ENCODE measurements at regions not wholly inside any gene's neighbourhood (a gene's known extent, or its start where the extent isn't known, plus 50 kb on each side); places are given as distances from the start of the nearest gene placed in this dataset.

DNA sequence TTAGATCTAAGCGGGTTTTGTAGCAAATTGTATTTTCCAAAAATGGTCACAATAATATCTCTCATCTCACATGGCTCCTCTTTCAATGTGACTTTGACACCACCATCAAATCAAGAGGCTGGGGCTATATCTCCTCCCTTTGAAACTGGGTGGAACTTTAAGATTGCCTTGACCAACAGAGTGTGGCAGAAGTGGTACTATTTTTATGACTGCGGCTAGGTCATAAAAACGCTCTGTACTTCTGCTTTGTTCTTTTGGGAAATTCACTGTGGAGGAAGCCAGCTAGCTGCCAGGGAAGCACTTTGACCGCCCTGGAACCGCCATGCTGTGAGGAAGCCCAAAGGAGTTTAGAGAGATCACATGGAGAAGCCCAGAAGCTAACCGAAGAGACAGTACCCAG, 50.7 kb upstream of the ACOT11 start:
- DNase-seq, result no peak

DNA sequence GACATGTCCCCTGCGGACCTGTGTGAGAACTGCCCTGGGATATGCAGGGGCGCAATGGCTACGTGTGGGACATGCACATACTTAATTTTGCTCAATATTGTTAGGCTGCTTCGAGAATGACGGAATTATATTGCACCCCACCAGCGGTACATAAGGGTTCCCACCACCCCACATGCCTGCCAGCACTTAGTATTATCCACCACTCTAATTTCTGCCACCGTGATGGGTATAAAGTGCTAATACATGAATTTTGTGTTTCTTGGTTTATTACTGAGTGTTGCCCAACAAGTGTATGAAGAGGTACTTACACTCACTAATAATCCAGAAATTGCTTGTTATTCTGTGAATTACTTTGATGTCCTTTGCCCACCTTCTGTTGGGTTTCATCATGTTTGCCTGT, 52.1 kb upstream of the ACOT11 start:
- no peak for DNase-seq

DNA sequence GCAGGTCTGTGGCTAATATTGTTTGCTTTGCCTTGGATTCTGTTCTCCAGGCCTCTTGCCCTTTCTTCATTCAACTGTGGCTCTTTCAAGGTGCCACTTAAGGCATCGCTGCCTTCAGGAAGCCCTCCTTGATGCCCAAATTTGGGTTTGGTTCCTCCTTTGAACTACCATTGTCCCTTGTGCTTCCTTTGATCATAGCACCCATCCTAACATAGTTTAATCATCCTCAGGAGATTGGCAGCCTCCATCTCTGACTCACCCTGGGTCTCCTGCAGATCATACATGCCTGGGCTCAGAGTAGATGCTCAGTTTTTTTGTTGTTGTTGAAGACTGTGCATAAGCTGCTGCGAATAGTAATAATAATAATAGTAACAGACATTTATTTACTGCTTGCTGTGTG, 54.4 kb upstream of the ACOT11 start:
- DNase-seq, result peak; percentile 44

DNA sequence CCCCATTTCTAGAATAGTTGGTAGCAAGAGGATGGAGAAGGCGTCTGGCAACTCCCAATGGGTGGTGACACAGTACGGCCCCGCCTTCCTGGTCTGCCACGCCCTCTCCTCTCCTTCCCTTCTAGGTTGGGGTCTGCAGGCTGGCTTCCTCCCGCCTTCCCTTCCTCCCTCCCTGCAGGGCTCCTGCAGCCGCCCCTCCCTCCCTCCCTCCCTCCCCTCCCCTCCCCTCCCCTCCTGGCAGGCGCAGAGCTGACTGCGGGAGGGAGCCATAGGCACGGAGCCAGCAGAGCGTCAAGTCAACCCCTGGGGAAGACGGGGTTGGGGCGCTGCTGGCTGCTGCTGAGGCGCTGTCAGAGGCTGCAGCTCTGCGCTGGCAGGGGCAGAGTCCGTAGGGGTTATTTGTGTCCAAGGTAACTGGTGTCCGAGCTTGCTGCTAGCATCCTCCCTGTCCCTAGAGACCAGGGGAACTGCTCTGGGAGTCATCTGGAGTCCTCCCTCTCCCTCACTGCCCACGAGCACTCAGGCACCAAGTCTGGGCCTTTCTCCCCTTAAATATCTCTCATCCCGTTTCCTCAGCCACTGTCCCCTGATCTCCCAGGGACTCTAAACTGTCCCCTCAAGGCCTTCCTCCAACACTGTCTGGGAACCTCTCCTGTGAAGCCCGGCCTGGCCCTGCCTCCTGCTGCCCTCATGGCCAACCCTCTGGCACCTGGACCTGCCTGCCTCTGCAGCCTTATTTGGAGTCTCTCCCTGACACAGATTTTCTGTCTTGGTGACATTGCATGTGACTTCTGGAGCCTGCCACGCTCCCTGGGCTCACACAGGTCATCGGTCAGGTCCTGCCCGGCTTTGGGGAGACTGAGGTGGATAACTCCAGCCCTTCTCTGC, 57.4 kb upstream of the ACOT11 start:
- no peak for DNase-seq

DNA sequence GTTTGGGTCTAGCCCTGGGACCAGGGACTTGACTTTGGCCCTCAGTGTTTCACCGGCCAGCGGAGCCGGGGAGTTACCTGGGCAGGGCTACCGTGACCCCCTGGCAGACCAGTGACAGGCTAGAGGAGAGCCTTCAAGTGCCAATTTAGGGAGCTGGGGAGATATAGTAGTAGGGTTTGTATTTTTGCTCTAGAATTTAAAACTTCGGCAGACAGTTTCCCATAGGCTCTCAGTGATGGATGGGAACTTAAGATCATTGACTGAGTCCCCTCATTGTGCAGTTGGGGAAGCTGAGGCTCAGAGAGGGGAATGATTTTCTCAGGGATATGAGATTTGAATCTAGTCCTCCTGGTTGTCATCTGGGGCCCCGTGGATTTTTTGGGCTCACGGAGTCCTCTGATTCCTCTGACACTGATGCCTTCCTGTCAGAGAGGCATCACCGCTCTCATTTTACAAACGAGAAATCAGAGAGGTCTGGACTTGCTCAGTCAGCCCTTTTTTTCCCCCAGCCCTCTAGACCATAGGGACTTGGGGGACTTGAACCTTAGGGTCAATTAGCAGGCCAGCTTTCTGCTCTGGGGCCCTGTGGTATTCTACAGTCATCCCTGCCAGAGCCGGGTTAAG, 58.3 kb upstream of the ACOT11 start:
- no peak for DNase-seq

- DNase-seq, result peak; percentile 88
Observed at GRCh38 chr1:54488779-54489626, 59.0 kb upstream of the ACOT11 start.

GRCh38 chr1:54488065-54488750, 59.8 kb upstream of the ACOT11 start:
- peak; percentile 94 for DNase-seq

DNA sequence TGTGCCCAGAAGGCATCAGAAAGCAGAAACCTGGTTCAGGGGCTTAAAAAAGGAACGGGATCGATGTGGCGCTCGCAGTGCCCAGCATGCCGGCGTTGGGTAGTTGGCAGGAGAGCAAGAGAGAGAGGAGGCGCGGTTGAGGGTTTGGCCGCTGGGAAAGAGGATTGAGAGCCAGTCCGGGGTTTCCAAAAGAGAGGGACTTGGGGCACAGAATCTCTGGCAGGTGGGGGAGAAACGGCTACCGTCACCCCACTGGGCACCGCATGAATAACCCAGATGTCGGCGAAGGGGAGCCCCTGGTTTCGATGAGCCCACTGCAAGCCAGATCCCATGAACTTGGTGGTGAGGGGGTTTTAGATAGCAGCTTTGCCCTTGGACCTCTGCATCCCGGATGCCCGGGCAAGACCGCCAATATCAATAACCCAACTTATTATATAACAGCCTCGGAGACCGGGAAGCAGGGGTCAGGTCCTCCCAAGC, 60.4 kb upstream of the ACOT11 start:
- DNase-seq, result no peak

DNA sequence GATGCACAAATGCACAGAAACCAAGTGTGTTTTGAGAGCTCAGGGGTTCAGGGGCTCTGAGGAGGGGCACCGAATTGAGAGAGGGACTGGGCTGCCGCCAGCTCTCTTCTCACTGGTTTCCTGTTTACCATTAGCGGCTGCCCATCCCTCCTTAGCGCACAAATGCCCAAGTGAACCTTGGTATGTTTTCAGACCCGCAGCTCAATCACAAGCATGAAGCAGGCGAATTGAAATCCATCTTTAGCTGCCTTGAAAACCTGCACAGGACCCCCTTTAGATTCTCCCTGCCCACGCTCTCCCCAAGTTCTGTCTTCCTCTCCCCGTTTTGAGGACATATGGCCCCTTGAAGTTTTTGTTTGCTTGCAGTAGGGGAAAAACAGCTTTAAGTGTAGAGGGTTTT, 61.1 kb upstream of the ACOT11 start:
- DNase-seq, result no peak

DNA sequence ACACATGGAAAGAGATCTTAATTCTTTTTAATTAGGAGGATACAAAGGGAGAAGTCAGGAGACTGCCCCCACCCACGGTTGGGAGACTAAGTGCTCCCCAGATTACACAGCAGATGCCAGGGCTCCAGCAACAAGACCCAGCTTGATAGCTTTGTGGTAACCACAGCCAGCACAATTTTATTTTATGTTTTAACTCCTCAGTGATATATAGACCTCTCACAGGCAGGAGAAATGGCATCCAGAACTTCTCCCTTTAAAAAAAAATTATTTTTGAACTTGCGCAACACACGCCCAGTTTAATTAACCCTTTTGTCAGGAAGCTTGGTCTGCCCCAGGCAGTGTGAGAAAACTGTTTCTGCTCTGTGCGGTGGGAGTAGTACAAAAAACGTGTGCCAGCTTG, 62.6 kb upstream of the ACOT11 start:
- DNase-seq, result no peak

GRCh38 chr1:54483875-54484437, 64.1 kb upstream of the ACOT11 start:
- no peak for DNase-seq

DNA sequence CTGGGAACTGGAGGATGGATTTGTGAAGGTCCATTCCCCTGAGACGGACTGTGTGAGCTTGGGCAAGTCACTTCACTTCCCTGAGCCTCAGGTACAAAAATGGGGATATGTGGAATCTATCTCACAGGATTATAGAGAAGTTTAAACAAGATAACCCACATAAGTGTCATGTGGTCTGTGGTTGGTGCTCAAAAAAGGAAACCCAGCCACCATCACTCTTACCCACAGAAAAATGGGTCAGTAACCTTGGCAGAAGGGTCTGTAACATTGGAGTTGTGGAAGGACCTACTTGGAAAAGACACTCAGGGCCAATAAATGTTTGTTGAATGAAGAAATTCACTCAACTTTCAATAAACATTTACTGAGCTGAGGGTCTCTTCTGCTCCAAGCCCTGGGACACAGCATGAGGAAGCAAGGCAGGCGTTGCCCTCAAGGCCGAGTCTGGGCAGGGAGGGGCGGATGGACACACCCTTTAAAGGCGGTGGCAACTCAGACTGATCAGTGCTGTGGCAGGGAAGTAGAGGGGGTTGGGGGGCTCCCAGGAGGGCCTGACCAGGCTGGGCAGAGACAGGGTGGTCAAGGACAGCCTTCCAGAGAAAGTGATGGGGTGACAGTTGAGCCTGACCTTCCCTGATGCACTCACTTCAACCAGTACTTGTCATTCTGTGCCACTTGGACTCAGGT, 66.7 kb upstream of the ACOT11 start:
- DNase-seq, result no peak

- peak; percentile 91 for DNase-seq
Observed at GRCh38 chr1:54480525-54480848, 67.5 kb upstream of the ACOT11 start.

DNA sequence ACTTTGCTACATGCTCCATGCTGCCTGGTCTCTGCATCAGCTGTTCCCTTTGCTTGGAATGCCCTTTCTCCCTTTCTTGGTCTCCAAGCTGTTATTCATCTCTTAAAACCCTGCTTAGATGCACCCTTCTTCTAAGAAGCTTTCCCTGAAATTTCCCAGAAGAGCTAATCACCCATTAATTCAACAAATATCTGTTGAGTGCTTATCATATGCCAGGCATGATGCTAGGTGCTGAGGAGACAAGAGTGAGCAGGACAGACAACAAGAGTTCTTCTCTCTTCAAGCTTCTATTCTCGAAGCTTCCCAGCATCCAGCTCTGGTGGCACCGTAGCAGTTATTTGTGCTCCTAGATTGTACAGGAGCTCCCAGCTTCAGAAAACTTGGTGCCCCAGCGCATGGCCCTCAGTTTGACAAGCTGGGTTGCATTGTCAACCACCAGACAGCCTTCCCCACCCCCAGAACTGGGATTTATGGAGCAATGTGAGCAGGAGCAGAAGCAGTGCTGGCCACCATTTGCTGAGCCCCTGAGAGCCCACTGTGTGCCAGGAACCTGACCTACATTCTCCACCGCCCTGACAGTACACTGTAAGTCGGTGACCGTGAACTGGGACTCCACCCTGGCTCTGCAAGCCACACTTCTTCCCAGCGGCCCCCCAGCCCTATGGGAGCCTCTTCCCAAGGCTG, 68.0 kb upstream of the ACOT11 start:
- DNase-seq, result no peak

DNA sequence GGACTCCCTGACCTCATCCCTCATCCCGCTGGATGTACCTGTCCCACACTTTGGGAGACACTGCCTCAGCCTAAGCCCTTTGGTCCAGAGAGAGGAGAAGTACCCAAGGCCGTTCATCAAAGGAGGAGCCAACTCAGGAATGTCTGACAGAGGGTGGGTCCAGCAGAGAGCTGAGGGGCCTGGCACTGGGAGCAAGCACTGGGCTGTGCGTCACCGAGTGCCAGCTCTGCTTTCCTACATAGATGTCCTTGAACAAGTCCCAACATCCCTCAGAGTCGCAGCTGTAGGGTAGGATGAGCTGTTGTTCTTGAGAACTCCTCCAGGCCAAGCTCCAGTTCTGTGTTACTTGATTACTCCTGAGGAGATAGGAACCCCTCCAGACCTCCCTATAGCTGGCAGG, 68.8 kb upstream of the ACOT11 start:
- DNase-seq, result no peak

- no peak for DNase-seq
Observed at GRCh38 chr1:54477153-54477561, 70.9 kb upstream of the ACOT11 start.

- DNase-seq, result no peak
Observed at GRCh38 chr1:54476530-54477109, 70.4 kb upstream of the SSBP3 start.

- peak; percentile 60 for DNase-seq
Observed at GRCh38 chr1:54475946-54476516, 69.8 kb upstream of the SSBP3 start.

- DNase-seq, result no peak
Observed at GRCh38 chr1:54475357-54475881, 69.2 kb upstream of the SSBP3 start.

Measured in fibroblast of skin of right biceps (primary cell).